ENCODE measurements at regions not wholly inside any gene's neighbourhood (a gene's known extent, or its start where the extent isn't known, plus 50 kb on each side); places are given as distances from the start of the nearest gene placed in this dataset.

- DNase-seq (ENCODE audit: low read depth in 2 of 2) = no peak
Observed at GRCh38 chr4:13930155-13930554, 302.6 kb upstream of the BOD1L1 start.

DNA sequence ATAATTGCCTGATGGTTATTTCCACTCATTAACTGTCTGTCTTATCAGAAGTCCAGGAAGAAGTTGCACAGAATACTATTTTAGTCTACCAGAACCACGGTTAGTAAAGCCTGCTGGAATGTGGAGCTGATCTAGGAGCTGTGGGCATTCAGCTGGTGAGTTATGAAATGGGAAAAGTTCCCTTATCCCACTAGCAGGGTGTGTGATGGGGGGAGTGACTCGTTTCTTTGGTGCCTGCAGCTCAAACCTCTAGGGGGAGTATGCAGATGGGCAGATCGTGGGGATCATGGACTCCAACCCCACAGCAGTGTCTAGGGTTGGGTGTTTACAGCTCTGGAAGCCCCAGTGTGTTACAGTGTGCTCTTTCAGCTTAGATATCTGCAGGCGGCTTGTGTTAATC is 305.7 kb upstream of the BOD1L1 start:
- DNase-seq (ENCODE audit: low read depth in 2 of 2) = no peak

- no peak for DNase-seq (ENCODE audit: low read depth in 2 of 2)
Observed at GRCh38 chr4:13938299-13938698, 310.8 kb upstream of the BOD1L1 start.

DNA sequence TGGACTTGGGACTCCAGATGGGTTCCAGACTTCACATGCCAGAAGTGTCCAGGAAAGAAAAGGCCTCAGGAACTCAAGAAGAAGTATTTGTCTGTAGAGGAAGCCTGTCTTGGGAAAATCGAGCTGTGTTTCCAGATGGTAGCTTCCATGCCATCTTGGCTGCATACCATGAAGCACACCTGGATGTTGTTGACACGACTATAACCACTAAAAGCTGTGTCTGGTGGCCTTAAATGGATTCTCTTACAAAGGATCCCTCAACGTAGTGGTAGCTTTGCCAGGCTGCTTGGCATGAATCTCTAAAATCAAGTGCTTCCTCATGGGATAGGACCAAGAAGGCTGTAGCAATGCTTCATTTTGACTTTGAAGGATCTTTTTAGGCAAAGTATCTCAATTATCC is 313.4 kb upstream of the BOD1L1 start:
- DNase-seq (ENCODE audit: low read depth in 2 of 2) = no peak

DNA sequence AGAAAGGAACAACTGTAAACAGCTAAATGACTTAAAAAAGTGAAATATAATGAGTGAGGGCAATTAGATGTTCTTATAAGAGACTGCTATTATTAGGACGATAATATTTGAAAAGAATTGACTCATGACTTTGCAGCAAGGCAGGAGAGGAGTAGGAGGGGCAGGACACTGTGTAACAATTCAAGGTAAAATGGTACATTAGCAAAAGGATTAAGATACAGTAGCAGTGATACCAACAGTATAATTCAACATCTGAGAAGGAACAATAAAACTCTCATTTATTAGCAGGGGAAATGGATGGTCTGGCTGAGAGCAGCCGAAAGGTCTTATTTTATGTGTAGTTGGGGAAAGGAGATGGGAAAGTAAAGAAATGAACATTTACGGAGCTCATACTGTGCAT is 315.5 kb upstream of the BOD1L1 start:
- DNase-seq (ENCODE audit: low read depth in 2 of 2) = no peak

DNA sequence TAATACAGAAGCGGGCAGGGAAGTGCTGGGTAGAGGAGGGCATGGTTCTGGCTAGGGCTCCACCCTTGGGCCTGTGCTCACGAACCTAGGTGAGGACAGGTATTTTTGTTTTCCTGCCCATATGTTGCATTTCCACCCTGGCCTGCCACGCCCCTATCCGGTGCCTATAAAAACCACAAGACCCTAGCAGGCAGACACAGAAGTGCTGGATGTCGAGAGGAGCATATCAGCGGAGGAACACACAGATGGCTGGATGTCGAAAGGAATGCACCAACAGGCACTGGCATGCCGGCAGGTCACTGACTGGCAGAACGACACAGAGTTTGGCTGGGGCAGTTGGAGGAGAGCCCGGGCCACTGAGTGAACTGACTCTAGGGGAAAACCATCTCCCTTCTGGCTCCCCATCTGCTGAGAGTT is 316.6 kb upstream of the BOD1L1 start:
- DNase-seq (ENCODE audit: low read depth in 2 of 2) = no peak

DNA sequence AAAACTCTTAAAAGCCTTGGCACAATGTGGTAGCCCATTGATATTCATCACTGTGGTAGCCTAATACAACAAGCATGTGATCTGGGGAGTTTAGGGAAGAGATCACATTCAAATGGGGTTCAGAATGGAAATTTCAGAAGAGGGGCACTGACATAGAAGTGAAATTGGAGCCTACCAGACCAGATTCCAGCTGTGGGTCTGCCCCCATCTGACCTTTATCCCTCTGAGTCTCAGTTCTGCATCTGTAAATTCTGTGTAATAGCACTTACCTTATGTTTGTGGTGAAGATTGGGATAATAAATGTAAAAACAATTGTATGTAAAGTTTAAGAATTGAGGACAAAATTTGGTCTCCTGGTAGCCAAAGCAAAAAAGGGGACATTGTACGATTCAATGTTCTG is 320.4 kb upstream of the BOD1L1 start:
- DNase-seq (ENCODE audit: low read depth in 2 of 2) = no peak

DNA sequence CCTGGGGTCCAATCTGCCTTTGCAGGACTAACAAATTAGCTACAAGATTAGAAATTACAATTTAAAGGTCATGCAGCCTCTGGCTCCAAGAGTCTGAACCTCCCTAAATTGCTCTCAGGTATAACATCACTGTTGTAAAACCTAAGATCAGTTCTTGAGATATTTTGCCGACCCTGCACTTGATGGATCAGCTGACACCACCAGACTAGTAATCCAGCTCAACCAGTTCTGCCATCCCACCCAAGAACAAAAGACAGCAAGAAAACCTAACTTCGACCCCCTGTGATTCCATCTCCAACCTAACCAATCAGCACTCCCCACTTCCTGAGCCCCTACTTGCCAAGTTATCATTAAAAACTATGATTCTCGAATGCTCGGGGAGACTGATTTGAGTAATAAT is 323.0 kb upstream of the BOD1L1 start:
- DNase-seq (ENCODE audit: low read depth in 2 of 2) = no peak

DNA sequence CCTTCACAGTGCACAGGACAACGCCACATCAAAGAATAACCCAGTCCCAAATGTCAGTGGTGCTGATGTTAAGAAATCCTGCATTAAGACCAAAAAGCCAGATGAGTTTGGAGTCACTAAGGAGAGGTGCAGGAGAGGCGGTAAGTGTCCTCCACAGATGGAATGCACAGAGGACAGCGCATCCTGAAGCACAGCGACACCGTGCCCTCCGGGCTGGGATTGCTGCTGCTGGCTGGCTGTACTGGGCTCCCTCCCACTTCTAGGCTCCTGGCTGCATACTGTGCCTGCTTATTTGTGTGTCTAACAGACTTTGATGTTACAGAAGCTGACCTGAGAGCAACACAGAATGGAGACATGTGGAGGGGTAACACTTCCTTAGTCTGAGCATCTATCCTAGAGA is 325.6 kb upstream of the BOD1L1 start:
- no peak for DNase-seq (ENCODE audit: low read depth in 2 of 2)

DNA sequence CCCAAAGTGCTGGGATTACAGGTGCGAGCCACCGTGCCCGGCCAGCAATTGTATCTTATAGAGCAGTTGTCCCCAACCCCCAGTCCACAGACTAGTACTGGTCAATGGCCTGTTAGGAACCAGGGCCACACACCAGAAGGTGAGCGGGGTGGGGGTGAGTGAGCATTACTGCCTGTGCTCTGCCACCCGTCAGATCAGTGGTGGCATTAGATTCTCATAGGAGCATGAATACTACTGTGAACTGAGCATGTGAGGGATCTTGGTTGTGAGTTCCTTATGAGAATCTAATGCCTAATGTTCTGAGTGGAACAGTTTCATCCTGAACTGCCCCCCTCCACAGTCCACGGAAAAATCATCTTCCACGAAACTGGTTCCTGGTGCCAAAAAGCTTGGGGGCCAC is 328.0 kb upstream of the BOD1L1 start:
- no peak for DNase-seq (ENCODE audit: low read depth in 2 of 2)

- DNase-seq (ENCODE audit: low read depth in 2 of 2) = no peak
Observed at GRCh38 chr4:13956947-13957346, 329.4 kb upstream of the BOD1L1 start.

DNA sequence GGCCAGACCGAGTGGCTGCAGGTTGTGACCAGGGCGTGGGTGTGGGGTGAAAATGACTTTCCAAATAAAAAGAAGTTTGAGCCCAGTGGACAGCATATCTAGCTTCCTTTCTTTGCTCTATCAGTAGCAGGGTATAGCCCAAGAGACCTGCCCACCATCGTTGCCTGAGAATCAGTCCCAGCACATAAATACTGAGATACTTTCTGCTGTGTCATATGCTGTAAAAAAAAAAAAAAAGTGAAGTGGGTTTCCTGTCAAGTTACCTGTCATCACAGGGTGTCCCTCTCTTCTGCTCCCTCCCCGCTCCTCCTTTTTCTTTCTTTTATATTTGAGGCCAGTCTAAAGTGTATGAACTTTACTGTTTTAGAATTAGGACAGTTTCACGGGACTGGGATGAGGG is 330.3 kb upstream of the BOD1L1 start:
- DNase-seq (ENCODE audit: low read depth in 2 of 2) = no peak

- DNase-seq (ENCODE audit: low read depth in 2 of 2) = no peak
Observed at GRCh38 chr4:13963601-13964000, 336.1 kb upstream of the BOD1L1 start.

DNA sequence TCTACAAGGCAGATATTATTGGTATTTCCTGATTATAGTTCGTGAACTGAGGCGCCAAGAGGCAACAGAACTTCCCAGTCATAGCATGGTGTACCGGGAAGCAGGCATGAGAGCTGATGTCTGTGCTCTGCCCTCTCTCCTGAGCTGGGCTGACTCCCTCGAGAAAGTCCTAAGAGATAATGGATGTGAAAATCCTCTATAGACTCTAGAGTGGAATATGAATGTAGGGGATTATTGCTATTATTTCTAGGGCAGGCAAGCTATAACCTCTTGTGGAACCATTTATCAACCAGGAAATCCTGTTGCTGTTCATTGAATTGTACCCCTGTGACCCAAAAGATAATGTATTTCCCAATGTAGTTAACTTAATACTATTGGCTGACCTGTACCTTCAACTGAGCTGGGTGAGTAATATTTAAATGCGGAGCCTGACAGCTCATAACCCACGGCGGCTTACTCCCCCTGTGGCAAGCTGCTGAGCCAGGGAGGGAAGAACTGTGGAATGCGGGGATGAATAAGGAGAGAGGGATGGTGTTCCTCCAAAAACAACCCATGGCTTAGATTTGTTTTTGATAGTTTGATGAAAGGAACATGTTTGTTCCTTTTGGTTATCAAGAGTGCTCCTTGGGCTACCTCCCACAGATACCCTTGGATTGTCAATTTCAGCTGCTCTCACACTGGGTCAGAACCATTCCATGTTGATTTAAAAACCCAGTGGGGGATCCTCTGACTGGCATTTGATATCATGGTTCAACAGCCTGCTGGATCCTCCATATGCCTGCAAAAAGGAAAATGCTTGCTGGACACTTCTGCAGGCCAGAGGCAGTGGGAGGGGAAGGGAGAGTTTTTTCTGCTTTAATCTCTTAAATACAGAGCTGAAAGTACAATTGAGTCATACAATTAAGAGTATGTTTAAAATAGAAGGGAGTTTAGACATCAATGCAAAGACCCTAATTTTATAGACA is 339.0 kb upstream of the BOD1L1 start:
- DNase-seq (ENCODE audit: low read depth in 2 of 2) = peak in 1 of 2 experiments; percentile 58

GRCh38 chr4:13968723-13969122 is 341.2 kb upstream of the BOD1L1 start:
- DNase-seq (ENCODE audit: low read depth in 2 of 2) = no peak

GRCh38 chr4:13970349-13970748 is 342.8 kb upstream of the BOD1L1 start:
- no peak for DNase-seq (ENCODE audit: low read depth in 2 of 2)

GRCh38 chr4:13977746-13978145 is 350.2 kb upstream of the BOD1L1 start:
- DNase-seq (ENCODE audit: low read depth in 2 of 2) = no peak

- DNase-seq (ENCODE audit: low read depth in 2 of 2) = peak; percentile 95
Observed at GRCh38 chr4:13980317-13981310, 353.1 kb upstream of the BOD1L1 start.

GRCh38 chr4:13981499-13981898 is 354.0 kb upstream of the BOD1L1 start:
- DNase-seq (ENCODE audit: low read depth in 2 of 2) = no peak

DNA sequence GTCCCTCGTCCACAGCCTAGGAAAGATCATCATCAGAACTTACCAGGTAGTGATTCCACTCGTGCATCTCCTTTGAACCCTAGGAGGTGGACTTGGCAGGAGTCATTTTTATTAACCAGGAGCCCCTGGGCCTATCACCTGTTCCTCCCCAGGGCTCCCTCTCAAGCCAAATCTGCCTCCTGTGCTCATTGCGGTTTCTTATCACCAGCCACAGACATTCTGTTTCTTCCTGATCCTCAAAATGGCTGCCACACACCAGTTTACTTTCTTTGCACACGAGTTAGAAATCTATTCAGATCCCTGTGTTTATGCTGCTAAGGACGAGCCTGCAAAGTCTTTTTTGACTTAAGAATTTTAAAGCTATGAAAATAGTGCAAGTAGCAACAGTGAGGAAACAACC is 354.5 kb upstream of the BOD1L1 start:
- DNase-seq (ENCODE audit: low read depth in 2 of 2) = no peak

DNA sequence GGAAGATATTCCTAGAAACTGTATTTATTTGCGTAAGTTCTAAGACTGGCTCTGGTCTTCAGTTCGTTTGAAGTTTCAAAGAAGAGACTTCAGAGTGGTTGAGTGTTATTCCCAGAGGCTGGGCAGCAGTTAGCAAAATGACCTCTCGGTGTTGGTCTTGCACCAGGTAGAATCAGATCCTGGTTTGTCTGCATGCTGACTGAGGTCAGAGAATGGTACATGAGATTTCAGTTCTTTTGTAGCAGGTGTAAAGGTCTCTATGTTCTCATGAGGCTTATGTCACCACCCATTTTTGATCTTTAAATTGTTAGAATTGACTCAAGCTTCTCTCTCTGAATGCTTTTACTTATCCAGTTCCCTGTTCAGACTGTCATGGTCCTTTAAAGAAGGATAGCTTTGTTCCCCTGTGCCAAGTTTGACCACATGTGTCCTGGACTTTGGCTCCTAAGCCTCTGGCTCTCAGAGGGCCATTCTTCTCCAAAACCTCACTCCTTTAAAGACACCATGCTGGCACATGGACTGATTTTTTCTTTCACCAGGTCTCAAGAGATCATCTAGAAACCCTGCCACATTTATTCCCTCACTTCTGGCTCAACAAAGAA is 355.8 kb upstream of the BOD1L1 start:
- no peak for DNase-seq (ENCODE audit: low read depth in 2 of 2)

Data from fibroblast of skin of left quadriceps (primary cell).